ENCODE measurements at regions not wholly inside any gene's neighbourhood (a gene's known extent, or its start where the extent isn't known, plus 50 kb on each side); places are given as distances from the start of the nearest gene placed in this dataset.

- no peak for TF ChIP-seq CTCF (IDR thresholded peaks at IDR 0.05)
- no peak for TF ChIP-seq EP300 (IDR thresholded peaks at IDR 0.05)
- no peak for TF ChIP-seq POLR2A (IDR thresholded peaks at IDR 0.05)
- Histone ChIP-seq H3K36me3 (no peaks in the 10 kb centered on the region), H3K4me1 (no peaks in the 10 kb centered on the region), H3K4me3 (no peak overlapping the region), H3K27me3 (no peaks in the 10 kb centered on the region), H3K27ac (no peak overlapping the region), H3K9me3 (no peaks in the 10 kb centered on the region)
- 80 to 90% methylated on average over 7 of the region's 7 CpGs for WGBS, 2 donors
- no peak for DNase-seq (ENCODE audit: low spot score in 2 of 2)
Observed at GRCh38 chr13:24108615-24108965, 51.9 kb upstream of the SPATA13 start.

DNA sequence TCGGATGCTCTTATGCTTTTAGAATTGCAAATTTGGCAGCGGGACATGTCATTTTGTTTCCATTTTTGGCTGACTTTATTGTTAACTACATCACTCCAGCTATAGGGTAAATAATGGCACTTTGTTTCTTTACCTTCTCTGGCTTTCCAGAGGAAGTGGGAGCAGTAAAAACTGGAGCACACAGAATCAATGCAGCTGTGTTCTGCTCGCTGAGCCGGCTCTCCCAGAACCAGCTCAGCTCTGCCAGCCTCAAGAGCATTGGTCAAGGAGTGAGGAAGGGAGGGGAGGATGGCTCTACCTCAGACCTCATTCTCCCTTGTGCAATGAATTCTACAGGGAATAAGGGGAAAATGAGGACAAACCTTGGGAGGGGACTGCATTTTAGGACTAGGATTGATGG lies 50.5 kb upstream of the SPATA13 start:
- DNase-seq (ENCODE audit: low spot score in 2 of 2): no peak
- peak overlapping the region in 1 of 4 donors; percentile 10 for H3K27ac ChIP-seq
- H3K36me3 ChIP-seq: no peaks in the 10 kb centered on the region
- H3K27me3 ChIP-seq: no peaks in the 10 kb centered on the region
- no peaks in the 10 kb centered on the region for H3K4me1 ChIP-seq
- no peaks in the 10 kb centered on the region for H3K9me3 ChIP-seq
- TF ChIP-seq EP300 (IDR thresholded peaks at IDR 0.05) (no peak), POLR2A (IDR thresholded peaks at IDR 0.05) (no peak), CTCF (IDR thresholded peaks at IDR 0.05) (no peak)
- no peak overlapping the region for H3K4me3 ChIP-seq
- WGBS, 2 donors: 22 to 34% methylated on average over 4 of the region's 4 CpGs
